MCF 10A (cell line): ENCODE measurements at regions not wholly inside any gene's neighbourhood (a gene's known extent, or its start where the extent isn't known, plus 50 kb on each side); places are given as distances from the start of the nearest gene placed in this dataset.
A peak's percentile ranks its signal among the peaks of the same experiment; 100 is the strongest.

ENCODE experiments used
- BruUV-seq: library from RNA; stranded (reverse); fragments of 400-500 nt; replicated peaks from 2 replicates; lab custom pipeline; 2021; lab: Mats Ljungman, UMichigan
- CTCF ChIA-PET: fragments of 300-600 bp; sonication (Branson Sonifier 250); formaldehyde crosslinking; extraction: SDS; loops from one replicate; lab custom pipeline; 2021; ENCODE audit warnings: antibody characterized with exemption, inconsistent platforms; lab: Yijun Ruan, JAX
- POLR2A ChIA-PET: fragments of 300-600, 350-650 bp; sonication (Branson Sonifier 250); formaldehyde crosslinking; extraction: SDS; loops from one replicate; lab custom pipeline; 2020; ENCODE audit warnings: antibody characterized with exemption, inconsistent platforms; lab: Yijun Ruan, JAX
- DNase-seq: peaks from one replicate; pipeline ENCODE4 v3.0.0-alpha.2; 2018; ENCODE audit not compliant: unreplicated experiment
- H3K27ac Mint-ChIP-seq: one replicate; pipeline ENCODE4 v1.8.0; 2022; ENCODE audit warnings: mild to moderate bottlenecking, low read depth, mixed read lengths; ENCODE audit not compliant: unreplicated experiment
- H3K27me3 Mint-ChIP-seq: one replicate; pipeline ENCODE4 v1.8.0; 2022; ENCODE audit warnings: mixed read lengths; ENCODE audit not compliant: insufficient read depth, unreplicated experiment
- H3K36me3 Mint-ChIP-seq: one replicate; pipeline ENCODE4 v1.8.0; 2022; ENCODE audit warnings: mild to moderate bottlenecking, moderate library complexity, mixed read lengths; ENCODE audit not compliant: insufficient read depth, unreplicated experiment
- H3K4me1 Mint-ChIP-seq: one replicate; pipeline ENCODE4 v1.8.0; 2022; ENCODE audit warnings: mixed read lengths; ENCODE audit not compliant: insufficient read depth, unreplicated experiment
- H3K4me3 Mint-ChIP-seq: one replicate; pipeline ENCODE4 v1.8.0; 2022; ENCODE audit warnings: mild to moderate bottlenecking, moderate library complexity, mixed read lengths; ENCODE audit not compliant: unreplicated experiment
- H3K9me3 Mint-ChIP-seq: one replicate; pipeline ENCODE4 v1.8.0; 2022; ENCODE audit warnings: mixed read lengths; ENCODE audit not compliant: unreplicated experiment
- intact Hi-C: fragments of 100-400 bp; cut with micrococcal nuclease; formaldehyde crosslinking; loops from 2 replicates; pipeline ENCODE4 v1.14.1; 2022
- TF ChIP-seq, protein P1 (sequence below): fragments of 200-600 bp; IDR thresholded peaks from one replicate; pipeline ENCODE4 v1.8.0; 2022; ENCODE audit warnings: antibody characterized with exemption, mild to moderate bottlenecking; ENCODE audit not compliant: unreplicated experiment

GRCh38 chr14:34330846-34331245 is 131.2 kb downstream of the SPTSSA start:
- no peak overlapping the region for H3K27ac Mint-ChIP-seq
- no peaks in the 10 kb centered on the region for H3K27me3 Mint-ChIP-seq
- DNase-seq: no peak
- TF ChIP-seq, protein P1, sequence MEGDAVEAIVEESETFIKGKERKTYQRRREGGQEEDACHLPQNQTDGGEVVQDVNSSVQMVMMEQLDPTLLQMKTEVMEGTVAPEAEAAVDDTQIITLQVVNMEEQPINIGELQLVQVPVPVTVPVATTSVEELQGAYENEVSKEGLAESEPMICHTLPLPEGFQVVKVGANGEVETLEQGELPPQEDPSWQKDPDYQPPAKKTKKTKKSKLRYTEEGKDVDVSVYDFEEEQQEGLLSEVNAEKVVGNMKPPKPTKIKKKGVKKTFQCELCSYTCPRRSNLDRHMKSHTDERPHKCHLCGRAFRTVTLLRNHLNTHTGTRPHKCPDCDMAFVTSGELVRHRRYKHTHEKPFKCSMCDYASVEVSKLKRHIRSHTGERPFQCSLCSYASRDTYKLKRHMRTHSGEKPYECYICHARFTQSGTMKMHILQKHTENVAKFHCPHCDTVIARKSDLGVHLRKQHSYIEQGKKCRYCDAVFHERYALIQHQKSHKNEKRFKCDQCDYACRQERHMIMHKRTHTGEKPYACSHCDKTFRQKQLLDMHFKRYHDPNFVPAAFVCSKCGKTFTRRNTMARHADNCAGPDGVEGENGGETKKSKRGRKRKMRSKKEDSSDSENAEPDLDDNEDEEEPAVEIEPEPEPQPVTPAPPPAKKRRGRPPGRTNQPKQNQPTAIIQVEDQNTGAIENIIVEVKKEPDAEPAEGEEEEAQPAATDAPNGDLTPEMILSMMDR: no peak
- H3K4me1 Mint-ChIP-seq: peaks cover 20% of the 10 kb centered on the region
- no peaks in the 10 kb centered on the region for H3K36me3 Mint-ChIP-seq
- no peak overlapping the region for H3K4me3 Mint-ChIP-seq
- no TSS peak for BruUV-seq
- CTCF ChIA-PET: interaction anchor here (0.6 to 5.4 kb wide), 19 partner anchors 8 to 1761 kb away, joined by 3 to 102 read pairs (median 4); no protein-coding TSS in a partner anchor
- no peaks in the 10 kb centered on the region for H3K9me3 Mint-ChIP-seq
- POLR2A ChIA-PET: interaction anchor here (0.5 to 2.6 kb wide), 5 partner anchors 25 to 207 kb away, joined by 4 to 27 read pairs (median 12); partner anchors contain the start of gene SPTSSA
- intact Hi-C loops: loop anchor here (1.0 to 5.0 kb wide), 4 partner anchors 130 to 1091 kb away; partner anchors contain the start of gene EAPP

DNA sequence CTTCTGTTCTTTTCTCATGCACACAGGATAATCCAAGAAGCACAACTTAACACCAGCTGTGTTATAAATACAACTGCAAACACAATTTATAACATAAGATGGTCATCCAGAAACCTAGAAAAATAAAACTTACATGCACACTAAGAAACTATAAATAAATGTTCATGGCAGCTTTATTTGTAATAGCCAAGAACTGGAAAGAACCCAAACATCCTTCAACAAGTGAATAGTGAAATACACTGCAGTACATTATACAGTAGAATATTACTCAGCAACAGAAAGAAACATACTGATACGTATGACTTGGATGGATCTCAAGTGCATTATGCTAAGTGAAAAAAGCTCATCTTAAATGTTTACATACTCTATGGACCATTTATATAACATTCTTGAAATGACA is 132.7 kb downstream of the SPTSSA start:
- Mint-ChIP-seq H3K4me1 (peaks cover 23% of the 10 kb centered on the region), H3K9me3 (no peaks in the 10 kb centered on the region), H3K27ac (no peak overlapping the region), H3K4me3 (no peak overlapping the region), H3K27me3 (no peaks in the 10 kb centered on the region), H3K36me3 (no peaks in the 10 kb centered on the region)
- ChIA-PET CTCF (interaction anchor here (0.7 to 5.4 kb wide), 9 partner anchors 11 to 1741 kb away, joined by 3 to 102 read pairs (median 4); no protein-coding TSS in a partner anchor), POLR2A (interaction anchor here (2.0 to 2.2 kb wide), 2 partner anchors 133 to 168 kb away, joined by 7 to 10 read pairs; partner anchors contain the start of gene SPTSSA)
- DNase-seq: no peak
- no TSS peak for BruUV-seq
- intact Hi-C loops: no loop called here
- TF ChIP-seq, protein P1: no peak

GRCh38 chr14:34328178-34328577 is 133.9 kb downstream of the SPTSSA start:
- no TSS peak for BruUV-seq
- Mint-ChIP-seq H3K4me3 (no peak overlapping the region), H3K9me3 (no peaks in the 10 kb centered on the region), H3K27ac (peak overlapping the region; percentile 4), H3K27me3 (no peaks in the 10 kb centered on the region), H3K36me3 (no peaks in the 10 kb centered on the region), H3K4me1 (peaks cover 28% of the 10 kb centered on the region)
- CTCF ChIA-PET: interaction anchor here (0.5 to 5.4 kb wide), 13 partner anchors 10 to 1753 kb away, joined by 3 to 102 read pairs (median 3); no protein-coding TSS in a partner anchor
- POLR2A ChIA-PET: interaction anchor here (0.6 to 2.2 kb wide), 3 partner anchors 28 to 552 kb away, joined by 3 to 10 read pairs (median 4); no protein-coding TSS in a partner anchor
- TF ChIP-seq, protein P1: no peak
- DNase-seq: no peak
- intact Hi-C loops: no loop called here

DNA sequence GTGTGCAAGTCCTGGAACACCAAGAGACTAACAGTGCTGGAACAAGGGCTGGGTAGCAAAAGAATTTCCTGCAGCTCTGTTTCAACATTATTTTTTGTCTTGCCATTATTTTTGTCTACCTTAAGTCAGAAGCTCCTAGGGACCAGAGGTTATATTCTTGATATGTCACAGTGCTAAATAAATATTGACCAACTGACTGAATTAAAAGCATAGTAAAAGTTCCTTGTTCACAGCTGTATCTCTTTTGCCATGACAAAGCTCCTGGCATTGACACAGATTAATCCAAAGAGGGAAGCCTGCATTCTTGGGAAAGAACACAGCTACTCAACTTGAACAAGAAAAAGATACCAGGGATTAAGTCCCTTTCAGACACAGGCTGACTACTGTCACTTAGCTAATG is 136.5 kb downstream of the SPTSSA start:
- H3K27me3 Mint-ChIP-seq: no peaks in the 10 kb centered on the region
- ChIA-PET POLR2A (interaction anchor here (1.2 kb wide), 1 partner anchor 48 kb away, joined by 3 read pairs; no protein-coding TSS in a partner anchor), CTCF (interaction anchor here (0.5 to 6.3 kb wide), 25 partner anchors 12 to 1757 kb away, joined by 3 to 66 read pairs (median 4); partner anchors contain the start of gene BRMS1L)
- no peaks in the 10 kb centered on the region for H3K9me3 Mint-ChIP-seq
- no TSS peak for BruUV-seq
- intact Hi-C loops: no loop called here
- H3K36me3 Mint-ChIP-seq: no peaks in the 10 kb centered on the region
- no peak overlapping the region for H3K4me3 Mint-ChIP-seq
- H3K27ac Mint-ChIP-seq: no peak overlapping the region
- peaks cover 13% of the 10 kb centered on the region for H3K4me1 Mint-ChIP-seq
- DNase-seq: no peak
- TF ChIP-seq, protein P1: no peak
